Endothelial cell (in vitro differentiated cells): ENCODE measurements at regions not wholly inside any gene's neighbourhood (a gene's known extent, or its start where the extent isn't known, plus 50 kb on each side); places are given as distances from the start of the nearest gene placed in this dataset.

Source experiments
- DNase-seq: peaks from one replicate; pipeline ENCODE4 v3.0.0; 2021; ENCODE audit warnings: low spot score
- H3K27ac Mint-ChIP-seq: one replicate; pipeline ENCODE4 v1.8.0; 2021; ENCODE audit warnings: mixed read lengths, inconsistent platforms; ENCODE audit not compliant: unreplicated experiment
- H3K27me3 Mint-ChIP-seq: one replicate; pipeline ENCODE4 v1.8.0; 2021; ENCODE audit warnings: mild to moderate bottlenecking, moderate library complexity, mixed read lengths, inconsistent platforms; ENCODE audit not compliant: unreplicated experiment
- H3K36me3 Mint-ChIP-seq: one replicate; pipeline ENCODE4 v1.8.0; 2021; ENCODE audit warnings: mild to moderate bottlenecking, low read depth, mixed read lengths, inconsistent platforms; ENCODE audit not compliant: unreplicated experiment
- H3K4me1 Mint-ChIP-seq: one replicate; pipeline ENCODE4 v1.8.0; 2021; ENCODE audit warnings: mild to moderate bottlenecking, mixed read lengths, inconsistent platforms; ENCODE audit not compliant: unreplicated experiment
- H3K4me3 Mint-ChIP-seq: one replicate; pipeline ENCODE4 v1.8.0; 2021; ENCODE audit warnings: mild to moderate bottlenecking, mixed read lengths, inconsistent platforms; ENCODE audit not compliant: unreplicated experiment
- H3K9me3 Mint-ChIP-seq: one replicate; pipeline ENCODE4 v1.8.0; 2021; ENCODE audit warnings: mixed read lengths, inconsistent platforms; ENCODE audit not compliant: unreplicated experiment
- CTCF ChIP-seq: fragments of 200-600 bp; sonication (generic); IDR thresholded peaks from one replicate; pipeline ENCODE4 v1.5.0; 2021; ENCODE audit warnings: antibody characterized with exemption; ENCODE audit not compliant: unreplicated experiment

GRCh38 chr2:118773826-118774225 is 73.6 kb downstream of the EN1 start:
- Mint-ChIP-seq H3K27ac (no peak overlapping the region), H3K4me1 (no peaks in the 10 kb centered on the region), H3K36me3 (no peaks in the 10 kb centered on the region), H3K27me3 (peaks cover 2% of the 10 kb centered on the region), H3K9me3 (no peaks in the 10 kb centered on the region), H3K4me3 (no peak overlapping the region)
- TF ChIP-seq CTCF = no peak
- DNase-seq = no peak

GRCh38 chr2:118772487-118773200 is 74.8 kb downstream of the EN1 start:
- Mint-ChIP-seq H3K4me1 (no peaks in the 10 kb centered on the region), H3K9me3 (no peaks in the 10 kb centered on the region), H3K36me3 (no peaks in the 10 kb centered on the region), H3K27ac (no peak overlapping the region), H3K27me3 (peaks cover 2% of the 10 kb centered on the region), H3K4me3 (no peak overlapping the region)
- no peak for TF ChIP-seq CTCF
- no peak for DNase-seq

GRCh38 chr2:118769707-118770400 is 77.6 kb downstream of the EN1 start:
- Mint-ChIP-seq H3K4me1 (no peaks in the 10 kb centered on the region), H3K9me3 (no peaks in the 10 kb centered on the region), H3K27me3 (peaks cover 2% of the 10 kb centered on the region), H3K36me3 (no peaks in the 10 kb centered on the region), H3K27ac (no peak overlapping the region), H3K4me3 (no peak overlapping the region)
- TF ChIP-seq CTCF = no peak
- no peak for DNase-seq

- no peak overlapping the region for H3K4me3 Mint-ChIP-seq
- no peaks in the 10 kb centered on the region for H3K9me3 Mint-ChIP-seq
- peaks cover 4% of the 10 kb centered on the region for H3K27me3 Mint-ChIP-seq
- H3K4me1 Mint-ChIP-seq = no peaks in the 10 kb centered on the region
- DNase-seq = no peak
- H3K27ac Mint-ChIP-seq = no peak overlapping the region
- no peak for TF ChIP-seq CTCF
- H3K36me3 Mint-ChIP-seq = no peaks in the 10 kb centered on the region
Observed at GRCh38 chr2:118766871-118767270, 80.6 kb downstream of the EN1 start.

- no peaks in the 10 kb centered on the region for H3K36me3 Mint-ChIP-seq
- peaks cover 3% of the 10 kb centered on the region for H3K27me3 Mint-ChIP-seq
- H3K9me3 Mint-ChIP-seq = no peaks in the 10 kb centered on the region
- no peak for TF ChIP-seq CTCF
- H3K4me1 Mint-ChIP-seq = no peaks in the 10 kb centered on the region
- no peak overlapping the region for H3K27ac Mint-ChIP-seq
- no peak overlapping the region for H3K4me3 Mint-ChIP-seq
- DNase-seq = no peak
Observed at GRCh38 chr2:118764855-118765254, 82.6 kb downstream of the EN1 start.
